GM12874 (cell line): ENCODE measurements at regions not wholly inside any gene's neighbourhood (a gene's known extent, or its start where the extent isn't known, plus 50 kb on each side); places are given as distances from the start of the nearest gene placed in this dataset.

Experiments used
- TF ChIP-seq, protein P1 (sequence below): IDR thresholded peaks from 2 replicates; pipeline ENCODE4 v1.5.1; 2011; ENCODE audit warnings: low read depth, mild to moderate bottlenecking, control low read depth, low read length, moderate library complexity; ENCODE audit not compliant: insufficient read depth

DNA sequence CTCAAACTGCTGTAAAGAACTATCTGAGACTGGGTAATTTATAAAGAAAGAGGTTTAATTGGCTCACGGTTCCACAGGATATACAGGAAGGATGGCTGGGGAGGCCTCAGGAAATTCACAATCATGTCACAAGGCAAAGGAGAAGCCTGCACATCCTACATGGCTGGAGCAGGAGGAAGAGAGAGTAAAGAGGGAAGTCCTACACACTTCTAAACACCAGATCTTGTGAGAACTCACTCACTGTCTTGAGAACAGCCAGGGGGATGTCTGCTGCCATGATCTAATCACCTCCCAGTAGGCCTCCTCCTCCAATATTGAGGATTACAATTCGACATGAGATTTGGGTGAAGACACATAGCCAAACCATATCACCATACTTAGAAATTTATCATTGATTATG lies 1307.0 kb upstream of the GJE1 start:
- TF ChIP-seq, protein P1, sequence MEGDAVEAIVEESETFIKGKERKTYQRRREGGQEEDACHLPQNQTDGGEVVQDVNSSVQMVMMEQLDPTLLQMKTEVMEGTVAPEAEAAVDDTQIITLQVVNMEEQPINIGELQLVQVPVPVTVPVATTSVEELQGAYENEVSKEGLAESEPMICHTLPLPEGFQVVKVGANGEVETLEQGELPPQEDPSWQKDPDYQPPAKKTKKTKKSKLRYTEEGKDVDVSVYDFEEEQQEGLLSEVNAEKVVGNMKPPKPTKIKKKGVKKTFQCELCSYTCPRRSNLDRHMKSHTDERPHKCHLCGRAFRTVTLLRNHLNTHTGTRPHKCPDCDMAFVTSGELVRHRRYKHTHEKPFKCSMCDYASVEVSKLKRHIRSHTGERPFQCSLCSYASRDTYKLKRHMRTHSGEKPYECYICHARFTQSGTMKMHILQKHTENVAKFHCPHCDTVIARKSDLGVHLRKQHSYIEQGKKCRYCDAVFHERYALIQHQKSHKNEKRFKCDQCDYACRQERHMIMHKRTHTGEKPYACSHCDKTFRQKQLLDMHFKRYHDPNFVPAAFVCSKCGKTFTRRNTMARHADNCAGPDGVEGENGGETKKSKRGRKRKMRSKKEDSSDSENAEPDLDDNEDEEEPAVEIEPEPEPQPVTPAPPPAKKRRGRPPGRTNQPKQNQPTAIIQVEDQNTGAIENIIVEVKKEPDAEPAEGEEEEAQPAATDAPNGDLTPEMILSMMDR = no peak

DNA sequence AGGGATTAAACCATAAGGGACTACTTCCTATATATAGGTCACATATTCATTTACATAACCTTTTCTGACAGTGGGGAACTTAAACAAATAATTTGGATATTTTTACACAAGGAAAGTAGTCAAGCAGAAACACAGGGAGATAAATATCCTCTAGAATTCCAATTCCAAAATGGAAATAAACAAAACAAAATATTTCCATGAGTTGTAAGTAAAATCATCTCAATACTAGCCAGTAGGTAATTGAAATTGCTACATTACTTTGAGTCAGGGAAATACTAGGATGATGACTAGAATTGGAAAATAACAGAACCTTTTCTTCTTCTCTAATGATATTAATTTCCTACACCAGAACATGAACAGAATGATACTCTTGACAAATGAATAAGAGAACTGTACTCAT lies 1308.1 kb upstream of the GJE1 start:
- TF ChIP-seq, protein P1 = no peak

DNA sequence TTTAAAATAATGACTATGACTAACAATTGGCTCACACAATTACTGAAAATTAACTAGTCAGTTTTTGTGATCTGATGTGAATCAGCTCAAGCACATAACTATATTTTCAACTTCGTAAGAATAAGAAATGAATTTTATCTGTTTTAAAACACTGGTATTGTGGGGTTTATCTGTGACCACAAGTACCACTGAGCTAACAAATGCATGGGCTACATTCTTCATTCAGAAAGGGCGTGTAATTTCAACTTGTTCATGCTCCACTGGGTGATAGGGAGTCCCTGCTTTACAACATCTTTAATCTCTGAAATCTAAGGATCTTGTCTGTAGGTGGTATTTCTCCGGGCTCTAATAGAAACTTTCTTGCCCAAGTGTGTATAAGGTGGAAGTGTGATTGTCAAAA lies 1311.5 kb upstream of the GJE1 start:
- TF ChIP-seq, protein P1 = no peak

DNA sequence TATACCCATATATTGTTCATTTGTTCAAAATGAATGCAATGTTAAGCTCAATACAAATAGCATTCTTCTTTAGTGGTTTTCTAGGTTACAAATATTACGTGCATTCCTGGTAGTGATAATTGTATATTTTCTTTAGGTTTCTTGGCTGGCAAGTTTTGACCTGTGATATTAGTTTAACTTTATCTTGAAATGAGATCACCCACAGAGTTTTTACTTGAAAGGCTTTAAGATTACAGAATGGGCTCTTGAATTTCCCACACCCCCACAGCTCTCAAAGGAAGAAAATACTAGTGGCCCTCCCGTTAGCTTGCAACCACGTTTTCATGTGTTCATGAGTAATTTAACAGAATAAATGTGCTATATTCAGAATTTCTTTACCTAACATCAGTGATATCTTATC lies 1315.5 kb upstream of the GJE1 start:
- TF ChIP-seq, protein P1 = no peak

DNA sequence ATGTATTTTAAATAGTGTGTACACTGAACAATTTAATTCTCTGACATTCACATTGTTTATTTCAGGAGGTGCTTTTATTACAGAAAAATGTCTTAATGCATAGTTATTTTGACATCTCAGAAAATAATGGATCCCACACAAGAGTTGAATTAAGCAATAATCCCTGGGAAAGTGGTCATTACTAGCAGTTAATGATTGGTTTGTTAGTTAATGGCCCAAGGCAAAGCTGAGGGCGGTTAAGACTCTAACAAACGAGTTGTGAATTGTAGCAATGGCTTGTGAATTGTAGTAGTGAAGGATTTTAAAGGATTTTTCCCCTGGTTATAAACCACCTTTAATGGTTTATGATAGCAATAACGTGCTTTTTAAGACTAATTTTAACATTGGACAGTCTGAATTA lies 1316.0 kb upstream of the GJE1 start:
- TF ChIP-seq, protein P1 = no peak

DNA sequence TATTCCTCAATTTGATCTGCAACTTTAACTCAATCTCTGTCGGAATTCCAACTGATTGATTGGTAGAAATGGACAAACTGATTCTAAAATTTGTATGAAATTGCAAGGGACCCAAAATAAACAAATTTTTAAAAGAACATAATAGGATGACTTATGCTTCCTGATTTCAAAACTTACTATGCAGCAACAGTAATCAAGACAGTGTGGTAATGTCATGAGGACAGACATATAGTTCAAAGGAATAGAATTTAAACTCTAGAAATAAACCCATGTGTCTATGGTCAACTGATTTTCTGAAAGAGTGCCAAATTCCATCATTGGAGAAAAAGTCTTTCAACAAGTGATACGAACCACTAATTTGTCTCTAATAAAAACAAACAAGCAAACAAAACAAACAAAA lies 1320.1 kb upstream of the GJE1 start:
- TF ChIP-seq, protein P1 = no peak

DNA sequence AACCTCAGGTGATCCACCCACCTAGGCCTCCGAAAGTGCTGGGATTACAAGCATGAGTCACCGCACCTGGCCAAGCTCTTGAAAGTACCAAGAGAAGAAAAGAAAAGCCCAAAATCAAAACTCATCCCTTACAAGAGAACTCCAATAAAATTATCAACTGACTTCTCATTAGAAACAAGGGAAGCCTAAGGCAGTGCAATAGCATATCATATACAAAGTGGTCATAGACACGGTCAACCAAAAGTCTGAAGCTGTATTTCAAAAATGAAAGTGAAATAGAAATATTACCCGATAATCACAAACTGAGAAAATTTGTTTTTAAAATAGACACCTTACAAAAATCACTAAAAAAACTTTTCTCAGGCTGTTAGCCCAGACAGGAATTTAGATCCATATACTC lies 1321.1 kb upstream of the GJE1 start:
- TF ChIP-seq, protein P1 = no peak

DNA sequence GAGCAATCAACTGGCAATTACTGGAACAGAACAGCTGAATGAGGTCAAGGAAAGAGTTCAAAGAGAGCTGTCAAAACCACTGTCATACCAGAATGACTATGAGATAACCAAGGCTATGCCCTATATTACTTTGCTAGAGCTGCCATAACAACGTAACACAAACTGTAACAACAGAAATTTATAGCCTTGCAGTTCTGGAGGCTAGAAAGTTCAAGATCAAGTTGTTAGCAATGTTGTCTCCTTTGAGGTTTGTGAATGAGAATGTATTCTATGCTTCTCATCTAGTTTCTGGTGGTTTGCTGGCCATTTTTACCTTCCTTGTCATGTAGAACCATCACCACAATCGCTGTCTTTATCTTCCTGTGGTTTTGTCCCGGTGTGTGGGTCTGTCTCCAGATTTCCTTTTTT lies 1323.0 kb upstream of the GJE1 start:
- TF ChIP-seq, protein P1 = no peak
